ENCODE measurements at regions not wholly inside any gene's neighbourhood (a gene's known extent, or its start where the extent isn't known, plus 50 kb on each side); places are given as distances from the start of the nearest gene placed in this dataset.

DNA sequence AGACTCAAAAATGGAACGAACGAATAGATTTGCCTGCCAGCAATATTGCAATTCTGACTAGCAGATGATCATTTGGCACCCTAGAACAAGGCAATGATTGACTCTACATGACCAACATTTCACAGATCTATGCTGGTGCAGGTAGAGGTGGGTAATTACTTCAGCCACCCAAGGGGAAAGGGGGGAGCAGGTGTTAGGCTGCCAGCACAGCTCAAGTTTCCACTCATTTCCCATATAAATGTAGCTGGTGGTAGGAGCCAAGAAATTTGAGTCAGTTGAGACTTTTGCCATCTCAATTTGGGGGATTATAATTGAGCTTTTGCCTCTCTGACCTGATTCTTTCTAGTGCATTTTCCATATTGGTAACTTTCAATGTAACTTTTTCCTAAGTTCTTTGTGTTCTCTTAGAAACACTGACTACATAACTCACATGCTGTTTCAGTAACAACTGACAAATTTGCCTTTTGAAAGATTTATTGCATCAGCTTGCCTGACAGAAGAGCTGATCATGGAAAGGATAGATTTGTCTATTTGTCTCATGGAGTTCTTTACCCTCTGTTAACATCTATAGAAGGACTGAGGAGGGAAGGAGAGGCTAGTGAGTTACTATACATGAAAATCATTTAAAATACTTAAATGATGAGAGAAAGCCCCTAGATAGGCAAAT, 902.5 kb downstream of the ZPLD1 start:
- intact Hi-C loops (cut with DNase I), result no loop called here
- DNase-seq (no peak), ATAC-seq (no peak)
- WGBS, 4 donors, result 72 to 92% (median 86%) methylated on average over 2 of the region's 2 CpGs
- no peak overlapping the region for H3K27ac ChIP-seq
- no peaks in the 10 kb centered on the region for H3K36me3 ChIP-seq
- no peaks in the 10 kb centered on the region for H3K27me3 ChIP-seq
- H3K9me3 ChIP-seq, result no peaks in the 10 kb centered on the region
- no peaks in the 10 kb centered on the region for H3K4me1 ChIP-seq
- TF ChIP-seq POLR2A (IDR thresholded peaks at IDR 0.05), result no peak
- TF ChIP-seq, protein P1, sequence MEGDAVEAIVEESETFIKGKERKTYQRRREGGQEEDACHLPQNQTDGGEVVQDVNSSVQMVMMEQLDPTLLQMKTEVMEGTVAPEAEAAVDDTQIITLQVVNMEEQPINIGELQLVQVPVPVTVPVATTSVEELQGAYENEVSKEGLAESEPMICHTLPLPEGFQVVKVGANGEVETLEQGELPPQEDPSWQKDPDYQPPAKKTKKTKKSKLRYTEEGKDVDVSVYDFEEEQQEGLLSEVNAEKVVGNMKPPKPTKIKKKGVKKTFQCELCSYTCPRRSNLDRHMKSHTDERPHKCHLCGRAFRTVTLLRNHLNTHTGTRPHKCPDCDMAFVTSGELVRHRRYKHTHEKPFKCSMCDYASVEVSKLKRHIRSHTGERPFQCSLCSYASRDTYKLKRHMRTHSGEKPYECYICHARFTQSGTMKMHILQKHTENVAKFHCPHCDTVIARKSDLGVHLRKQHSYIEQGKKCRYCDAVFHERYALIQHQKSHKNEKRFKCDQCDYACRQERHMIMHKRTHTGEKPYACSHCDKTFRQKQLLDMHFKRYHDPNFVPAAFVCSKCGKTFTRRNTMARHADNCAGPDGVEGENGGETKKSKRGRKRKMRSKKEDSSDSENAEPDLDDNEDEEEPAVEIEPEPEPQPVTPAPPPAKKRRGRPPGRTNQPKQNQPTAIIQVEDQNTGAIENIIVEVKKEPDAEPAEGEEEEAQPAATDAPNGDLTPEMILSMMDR (IDR thresholded peaks at IDR 0.05), result no peak
- no peak overlapping the region for H3K4me3 ChIP-seq

DNA sequence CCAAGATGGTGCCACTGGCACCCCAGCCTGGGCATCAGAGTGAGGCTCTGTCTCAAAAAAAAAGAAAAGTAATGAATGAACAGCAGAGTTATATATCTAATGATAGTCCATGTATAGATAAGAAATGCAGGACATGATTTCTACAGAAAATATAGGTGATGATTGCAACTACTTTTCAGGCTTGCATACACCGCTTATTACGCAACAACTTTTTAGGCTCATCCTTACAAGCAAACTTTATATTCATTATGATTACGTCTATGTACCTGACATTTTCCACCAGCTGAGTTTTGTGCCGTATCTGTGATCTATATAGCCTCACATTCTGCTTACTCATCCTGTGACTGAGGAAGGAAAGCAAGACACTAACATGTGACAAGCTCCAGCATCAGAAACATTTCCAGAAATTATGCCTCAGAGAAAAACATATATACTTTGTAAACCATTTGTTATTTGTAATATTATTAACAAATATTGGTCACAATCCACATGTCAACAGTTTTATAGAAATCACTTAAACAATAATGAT, 906.3 kb downstream of the ZPLD1 start:
- Histone ChIP-seq H3K27ac (no peak overlapping the region), H3K4me1 (no peaks in the 10 kb centered on the region), H3K36me3 (no peaks in the 10 kb centered on the region), H3K4me3 (no peak overlapping the region), H3K27me3 (no peaks in the 10 kb centered on the region), H3K9me3 (peaks cover 0 to 5% (median 0%) of the 10 kb centered on the region in 12 donors)
- WGBS, 4 donors, result 79 to 86% (median 83%) methylated on average over 4 of the region's 4 CpGs
- intact Hi-C loops (cut with DNase I), result no loop called here
- no peak for ATAC-seq
- no peak for DNase-seq
- TF ChIP-seq POLR2A (IDR thresholded peaks at IDR 0.05), result no peak
- TF ChIP-seq, protein P1 (IDR thresholded peaks at IDR 0.05), result no peak

DNA sequence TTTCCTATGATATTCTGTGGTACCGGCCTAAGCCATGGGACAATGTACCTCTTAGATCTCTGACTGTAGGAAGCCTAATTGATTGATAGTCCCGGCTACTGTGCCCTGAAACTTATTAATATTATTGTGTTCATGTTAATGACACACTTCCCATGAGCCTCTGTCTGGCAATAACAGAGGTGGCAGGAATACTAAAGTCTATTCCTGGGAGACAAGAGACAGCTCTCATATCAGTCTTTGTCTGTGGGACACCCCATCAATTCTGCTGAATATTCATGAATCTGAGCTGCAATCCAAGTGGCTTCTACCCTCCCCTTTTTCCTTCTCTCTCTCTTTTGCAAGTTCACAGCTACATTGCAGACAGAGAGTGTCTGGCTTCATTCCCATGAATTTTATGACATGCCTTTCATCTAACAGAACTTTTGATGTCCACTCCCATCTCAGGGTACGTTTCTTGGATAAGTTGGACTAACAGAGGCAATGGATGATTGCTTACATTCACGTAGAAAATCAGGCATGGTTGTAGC, 907.5 kb downstream of the ZPLD1 start:
- Histone ChIP-seq H3K4me1 (no peaks in the 10 kb centered on the region), H3K9me3 (peaks cover 0 to 5% (median 0%) of the 10 kb centered on the region in 12 donors), H3K27ac (no peak overlapping the region), H3K4me3 (no peak overlapping the region), H3K36me3 (no peaks in the 10 kb centered on the region), H3K27me3 (no peaks in the 10 kb centered on the region)
- no peak for ATAC-seq
- TF ChIP-seq, protein P1 (IDR thresholded peaks at IDR 0.05), result no peak
- TF ChIP-seq POLR2A (IDR thresholded peaks at IDR 0.05), result no peak
- WGBS, 4 donors, result 61 to 73% (median 71%) methylated on average over 4 of the region's 4 CpGs
- intact Hi-C loops (cut with DNase I), result no loop called here
- no peak for DNase-seq

DNA sequence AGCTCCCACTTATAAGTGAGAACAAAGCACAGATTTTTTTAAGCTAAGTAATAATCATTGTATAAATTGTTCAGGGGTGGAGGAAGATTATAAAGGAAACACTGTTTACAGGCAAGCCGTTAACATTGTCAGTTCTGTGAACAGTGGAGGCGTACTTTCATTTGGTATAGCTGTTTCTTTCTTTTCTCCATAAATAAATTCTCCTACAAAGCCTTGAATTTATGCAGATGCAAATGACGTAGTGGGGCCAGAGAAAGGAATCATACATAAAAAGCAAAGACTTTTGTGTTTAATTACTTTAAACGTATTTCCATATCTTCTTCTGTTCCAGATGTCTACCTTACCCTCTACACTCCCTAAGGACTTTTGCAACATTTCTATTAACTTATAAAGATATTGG, 914.9 kb downstream of the ZPLD1 start:
- ATAC-seq (no peak), DNase-seq (no peak)
- Histone ChIP-seq H3K9me3 (peaks cover 0 to 6% (median 0%) of the 10 kb centered on the region in 12 donors), H3K27me3 (no peaks in the 10 kb centered on the region), H3K36me3 (no peaks in the 10 kb centered on the region), H3K27ac (no peak overlapping the region), H3K4me3 (no peak overlapping the region), H3K4me1 (no peaks in the 10 kb centered on the region)
- 80 to 84% (median 82%) methylated on average over 4 of the region's 4 CpGs for WGBS, 4 donors
- intact Hi-C loops (cut with DNase I), result no loop called here
- no peak for TF ChIP-seq POLR2A (IDR thresholded peaks at IDR 0.05)
- TF ChIP-seq, protein P1 (IDR thresholded peaks at IDR 0.05), result no peak
